IMR-90 (cell line): ENCODE measurements at regions not wholly inside any gene's neighbourhood (a gene's known extent, or its start where the extent isn't known, plus 50 kb on each side); places are given as distances from the start of the nearest gene placed in this dataset.

ENCODE experiments used
- ATAC-seq: fragments of 200-7000 bp; cut with Tn5 transposase; 2 replicates; pipeline ENCODE4 v1.9.1; 2020; ENCODE audit warnings: low read depth, mild to moderate bottlenecking, moderate library complexity
- BruUV-seq: library from RNA; stranded (reverse); fragments of 400-500 nt; replicated peaks from 2 replicates; lab custom pipeline; 2021; lab: Mats Ljungman, UMichigan
- CTCF ChIA-PET: fragments of 300-600 bp; formaldehyde crosslinking; extraction: SDS; loops from one replicate; lab custom pipeline; 2021; ENCODE audit warnings: antibody characterized with exemption; lab: Yijun Ruan, JAX
- POLR2A ChIA-PET: fragments of 300-600 bp; sonication (Branson Sonifier 250); formaldehyde crosslinking; loops from one replicate; lab custom pipeline; 2022; ENCODE audit warnings: antibody characterized with exemption; ENCODE audit not compliant: unreplicated experiment; lab: Charles Lee
- DNase-seq: peaks from one replicate; pipeline ENCODE4 v3.0.0; 2013
- H2AFZ ChIP-seq: replicated peaks from 2 replicates; pipeline ENCODE3; 2013; ENCODE audit warnings: low read length, mild to moderate bottlenecking; ENCODE audit not compliant: poor library complexity
- H2AK5ac ChIP-seq: 2 replicates; pipeline ENCODE4 v1.6.1; 2013; ENCODE audit warnings: low read depth, low read length, inconsistent platforms
- H2AK9ac ChIP-seq: replicated peaks from 2 replicates; pipeline ENCODE3; 2013; ENCODE audit warnings: mild to moderate bottlenecking, low read depth, low read length, moderate library complexity; ENCODE audit not compliant: poor library complexity
- H2BK120ac ChIP-seq: 2 replicates; pipeline ENCODE4 v1.6.1; 2013; ENCODE audit warnings: low read depth, low read length, inconsistent platforms
- H2BK15ac ChIP-seq: 3 replicates; pipeline ENCODE4 v1.6.1; 2013; ENCODE audit warnings: low read depth, low read length, inconsistent platforms
- H2BK20ac ChIP-seq: 2 replicates; pipeline ENCODE4 v1.6.1; 2013; ENCODE audit warnings: low read depth, mild to moderate bottlenecking, inconsistent platforms, low read length, moderate library complexity
- H2BK5ac ChIP-seq: 2 replicates; pipeline ENCODE4 v1.6.1; 2013; ENCODE audit warnings: mild to moderate bottlenecking, low read depth, low read length, inconsistent platforms; ENCODE audit not compliant: poor library complexity, severe bottlenecking
- H3K14ac ChIP-seq: replicated peaks from 2 replicates; pipeline ENCODE4 v1.6.1; 2013; ENCODE audit warnings: low read depth, low read length, inconsistent platforms
- H3K18ac ChIP-seq: 2 replicates; pipeline ENCODE4 v1.6.1; 2013; ENCODE audit warnings: low read depth, low read length, control low read depth
- H3K23ac ChIP-seq: 2 replicates; pipeline ENCODE4 v1.6.1; 2013; ENCODE audit warnings: low read depth, low read length, inconsistent platforms
- H3K27ac ChIP-seq: 2 replicates; pipeline ENCODE4 v1.5.1; 2013; ENCODE audit warnings: mild to moderate bottlenecking, control low read depth, low read length; ENCODE audit not compliant: insufficient read depth
- H3K27me3 ChIP-seq: 2 replicates; pipeline ENCODE4 v1.6.1; 2013; ENCODE audit warnings: low read length; ENCODE audit not compliant: control insufficient read depth, insufficient read depth
- H3K36me3 ChIP-seq: 2 replicates; pipeline ENCODE4 v1.6.1; 2013; ENCODE audit warnings: low read length, mixed read lengths; ENCODE audit not compliant: control insufficient read depth, insufficient read depth
- H3K4ac ChIP-seq: 2 replicates; pipeline ENCODE4 v1.6.1; 2013; ENCODE audit warnings: low read depth, low read length, inconsistent platforms
- H3K4me1 ChIP-seq: 2 replicates; pipeline ENCODE4 v1.6.1; 2013; ENCODE audit warnings: low read length, mixed read lengths; ENCODE audit not compliant: control insufficient read depth, insufficient read depth
- H3K4me2 ChIP-seq: 2 replicates; pipeline ENCODE4 v1.6.1; 2013; ENCODE audit warnings: low read depth, mild to moderate bottlenecking, control low read depth, low read length, moderate library complexity
- H3K4me3 ChIP-seq: 2 replicates; pipeline ENCODE4 v1.5.1; 2013; ENCODE audit warnings: low read depth, mild to moderate bottlenecking, control low read depth, low read length, moderate library complexity; ENCODE audit not compliant: insufficient read depth
- H3K56ac ChIP-seq: 2 replicates; pipeline ENCODE4 v1.6.1; 2013; ENCODE audit warnings: low read length, inconsistent platforms; ENCODE audit not compliant: insufficient read depth; ENCODE audit errors: extremely low read depth
- H3K79me1 ChIP-seq, 2 experiments: 2 replicates each; pipeline ENCODE4 v1.6.1; 2013; ENCODE audit warnings: low read length in 2 of 2, inconsistent platforms in 1 of 2, low read depth in 1 of 2
- H3K9ac ChIP-seq: 2 replicates; pipeline ENCODE4 v1.6.1; 2013; ENCODE audit warnings: low read depth, low read length, control low read depth
- H3K9me1 ChIP-seq: 2 replicates; pipeline ENCODE4 v1.6.1; 2013; ENCODE audit warnings: low read length, inconsistent platforms; ENCODE audit not compliant: insufficient read depth
- H3K9me3 ChIP-seq: 2 replicates; pipeline ENCODE4 v1.6.1; 2013; ENCODE audit warnings: low read length; ENCODE audit not compliant: control insufficient read depth, insufficient read depth
- H4K20me1 ChIP-seq: 2 replicates; pipeline ENCODE4 v1.6.1; 2013; ENCODE audit warnings: low read length, inconsistent platforms; ENCODE audit not compliant: insufficient read depth
- H4K5ac ChIP-seq: 2 replicates; pipeline ENCODE4 v1.6.1; 2013; ENCODE audit warnings: mild to moderate bottlenecking, low read depth, low read length, control low read depth
- H4K8ac ChIP-seq, 2 experiments: 2 replicates each; pipeline ENCODE4 v1.6.1; 2013; ENCODE audit warnings: low read depth in 2 of 2, low read length in 2 of 2, control low read depth in 1 of 2, inconsistent platforms in 1 of 2
- H4K91ac ChIP-seq: 2 replicates; pipeline ENCODE4 v1.6.1; 2013; ENCODE audit warnings: low read depth, low read length, inconsistent platforms; ENCODE audit not compliant: insufficient read depth
- BHLHE40 ChIP-seq: fragments of 150-350 bp; IDR thresholded peaks from 2 replicates; pipeline ENCODE4 v1.6.1; 2016; ENCODE audit warnings: mild to moderate bottlenecking, low read depth, low read length
- CEBPB ChIP-seq: IDR thresholded peaks from 2 replicates; pipeline ENCODE4 v1.6.1; 2012; ENCODE audit warnings: low read depth, low read length, improper control_type of control experiment
- CTCF ChIP-seq: conservative IDR thresholded peaks from 2 replicates; pipeline ENCODE4 v1.5.1; 2012; ENCODE audit warnings: mild to moderate bottlenecking, low read depth, low read length, improper control_type of control experiment
- FOS ChIP-seq: fragments of 150-350 bp; IDR thresholded peaks from 2 replicates; pipeline ENCODE4 v1.6.1; 2016; ENCODE audit warnings: low read depth, low read length
- MAFK ChIP-seq: IDR thresholded peaks from 2 replicates; pipeline ENCODE4 v1.6.1; 2012; ENCODE audit warnings: low read depth, low read length, improper control_type of control experiment
- MXI1 ChIP-seq: IDR thresholded peaks from 2 replicates; pipeline ENCODE4 v1.6.1; 2012; ENCODE audit warnings: low read depth, mild to moderate bottlenecking, low read length, moderate library complexity, borderline replicate concordance
- NFE2L2 ChIP-seq: fragments of 150-350 bp; IDR thresholded peaks from 2 replicates; pipeline ENCODE4 v1.6.1; 2016; ENCODE audit warnings: low read depth, mild to moderate bottlenecking, low read length
- POLR2A ChIP-seq: IDR thresholded peaks from 2 replicates; pipeline ENCODE4 v1.6.1; 2012; ENCODE audit warnings: mild to moderate bottlenecking, low read depth, low read length
- RAD21 ChIP-seq: IDR thresholded peaks from 2 replicates; pipeline ENCODE4 v1.6.1; 2012; ENCODE audit warnings: low read length, improper control_type of control experiment
- RCOR1 ChIP-seq: IDR thresholded peaks from 2 replicates; pipeline ENCODE4 v1.6.1; 2012; ENCODE audit warnings: mild to moderate bottlenecking, low read length, improper control_type of control experiment; ENCODE audit not compliant: insufficient replicate concordance
- RFX5 ChIP-seq: IDR thresholded peaks from 2 replicates; pipeline ENCODE4 v1.8.0; 2012; ENCODE audit warnings: low read depth, mild to moderate bottlenecking, low read length, moderate library complexity
- USF2 ChIP-seq: fragments of 150-350 bp; IDR thresholded peaks from 2 replicates; pipeline ENCODE4 v1.6.1; 2017; ENCODE audit warnings: mild to moderate bottlenecking, antibody characterized with exemption, low read length, low read depth
- WGBS, 2 experiments: methylation state at CpG; one replicate each; pipeline versions ENCODE4 v1.1.5 to v1.1.7; 2013; ENCODE audit warnings: missing lambda C conversion rate in 2 of 2; ENCODE audit not compliant: insufficient read length in 1 of 2; ENCODE audit errors: extremely low coverage in 2 of 2; 5-methylcytosine and 5-hydroxymethylcytosine counted together
- dilution Hi-C: fragments of 300-500 bp; cut with HindIII; formaldehyde crosslinking; loops from one replicate; pipeline ENCODE4 v1.14.3; 2018; ENCODE audit warnings: low sequenced_read_pairs; ENCODE audit not compliant: unreplicated experiment
- in situ Hi-C: fragments of 300-500 bp; cut with MboI; formaldehyde crosslinking; loops from 3 replicates; pipeline ENCODE4 v1.14.3; 2019; ENCODE audit warnings: low sequenced_read_pairs, inconsistent platforms, mixed read lengths
- intact Hi-C: fragments of 100-400 bp; cut with micrococcal nuclease; formaldehyde crosslinking; loops from 2 replicates; pipeline ENCODE4 v1.10.0; 2022

GRCh38 chr2:234678711-234679110 lies 181.8 kb upstream of the ARL4C start:
- Histone ChIP-seq H3K4me1 (peaks cover 44% of the 10 kb centered on the region), H3K4me2 (no peak overlapping the region; the same call in 1 of the 2 replicates), H2AK5ac (peak overlapping the region; percentile 92), H2BK5ac (peak overlapping the region; percentile 93), H2AK9ac (peak overlapping the region; percentile 53), H4K8ac (peak overlapping the region; percentile 84 to 93), H3K4ac (peak overlapping the region; percentile 95), H2BK20ac (peak overlapping the region; percentile 88), H3K9me1 (peaks cover 49% of the 10 kb centered on the region), H4K20me1 (no peaks in the 10 kb centered on the region), H3K18ac (peak overlapping the region; percentile 97), H3K79me1 (peaks cover 0 to 45% of the 10 kb centered on the region in 2 experiments; a peak in 2 of 4 replicates), H3K9me3 (no peaks in the 10 kb centered on the region), H3K36me3 (no peaks in the 10 kb centered on the region), H3K23ac (peak overlapping the region; percentile 93), H4K5ac (peak overlapping the region; percentile 94), H3K14ac (peak overlapping the region; percentile 93), H3K4me3 (no peak overlapping the region), H3K27me3 (no peaks in the 10 kb centered on the region), H4K91ac (peak overlapping the region; percentile 98), H3K56ac (peak overlapping the region; percentile 99), H3K27ac (peak overlapping the region; percentile 90), H2BK15ac (peak overlapping the region; percentile 99), H2AFZ (peak overlapping the region; percentile 48), H3K9ac (no peak overlapping the region), H2BK120ac (peak overlapping the region; percentile 99)
- POLR2A ChIA-PET, result interaction anchor here (0.9 kb wide), 1 partner anchor 16 kb away, joined by 3 read pairs; no protein-coding TSS in a partner anchor
- DNase-seq (peak; percentile 67), ATAC-seq (no peak)
- intact Hi-C loops (loop anchor here (5.0 to 10.0 kb wide), 5 partner anchors 81 to 439 kb away; no protein-coding TSS in a partner anchor), in situ Hi-C loops (no loop called here), dilution Hi-C loops (no loop called here)
- TF ChIP-seq POLR2A (no peak), CEBPB (no peak), CTCF (no peak), RAD21 (no peak), NFE2L2 (no peak), BHLHE40 (no peak), FOS (no peak), RFX5 (no peak), MAFK (no peak), USF2 (no peak), RCOR1 (no peak), MXI1 (no peak)
- CTCF ChIA-PET, result interaction anchor here (1.2 to 1.6 kb wide), 4 partner anchors 114 to 429 kb away, joined by 3 to 5 read pairs (median 3); no protein-coding TSS in a partner anchor
- BruUV-seq, result no TSS peak
- 60% methylated on average over 1 of the region's 2 CpGs; no CpG with 5 or more reads in 1 of the 2 experiments for WGBS, 2 experiments
